ENCODE measurements at regions not wholly inside any gene's neighbourhood (a gene's known extent, or its start where the extent isn't known, plus 50 kb on each side); places are given as distances from the start of the nearest gene placed in this dataset.

DNA sequence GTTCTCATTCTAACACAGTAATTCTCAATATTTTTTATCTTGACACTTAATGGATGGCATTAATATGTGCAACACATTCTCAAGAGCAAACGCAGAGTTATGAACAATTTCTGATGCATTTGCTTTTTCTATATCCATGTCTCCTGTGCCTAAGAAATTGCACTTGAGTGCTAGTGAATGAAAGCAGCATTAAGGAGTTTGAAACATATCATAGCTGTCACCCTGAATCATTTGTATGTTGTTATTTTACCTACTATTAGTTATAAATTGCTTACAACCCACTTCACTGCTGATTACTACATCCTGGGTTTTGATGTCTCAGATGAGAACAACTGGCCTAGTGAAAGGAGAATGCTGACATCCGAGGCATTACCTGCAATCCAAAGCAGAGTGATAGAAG is 387.3 kb downstream of the RASEF start:
- TF ChIP-seq EZH2phosphoT487 (IDR thresholded peaks at IDR 0.05; ENCODE audit: borderline replicate concordance, low read length) (no peak), CTCF (IDR thresholded peaks at IDR 0.05; ENCODE audit: low read depth, low read length, poor library complexity, severe bottlenecking) (no peak)

Data from DOHH2 (cell line).